H1 (cell line): ENCODE measurements at regions not wholly inside any gene's neighbourhood (a gene's known extent, or its start where the extent isn't known, plus 50 kb on each side); places are given as distances from the start of the nearest gene placed in this dataset.
A peak's percentile ranks its signal among the peaks of the same experiment; 100 is the strongest.

ENCODE experiments used
- CTCF ChIA-PET: fragments of 300-600 bp; sonication (Branson Sonifier 250); formaldehyde crosslinking; loops from one replicate; lab custom pipeline; 2021; ENCODE audit not compliant: partially characterized antibody; lab: Charles Lee
- POLR2A ChIA-PET: fragments of 300-600 bp; sonication (Branson Sonifier 250); formaldehyde crosslinking; loops from one replicate; lab custom pipeline; 2021; ENCODE audit warnings: inconsistent platforms; ENCODE audit not compliant: partially characterized antibody; lab: Charles Lee
- DNase-seq, 2 experiments: peaks; one replicate each; pipeline versions ENCODE4 v3.0.0 to v3.0.0-alpha.2; 2010 to 2022; ENCODE audit warnings: low spot score in 2 of 2, low read depth in 1 of 2, mixed read lengths in 1 of 2
- FAIRE-seq: peaks from 2 replicates; lab custom pipeline; 2011; peaks lifted over from hg19 to GRCh38; lab: Jason Lieb, UNC
- H2AFZ ChIP-seq: 2 replicates; pipeline ENCODE4 v1.8.1; 2012; ENCODE audit warnings: low read length, inconsistent platforms
- H2AK5ac ChIP-seq: 2 replicates; pipeline ENCODE4 v1.6.1; 2013; ENCODE audit warnings: low read depth, low read length
- H2BK120ac ChIP-seq: replicated peaks from 2 replicates; pipeline ENCODE3; 2013; ENCODE audit warnings: low read depth, low read length, inconsistent platforms
- H2BK12ac ChIP-seq: 2 replicates; pipeline ENCODE4 v1.6.1; 2013; ENCODE audit warnings: low read depth, low read length
- H2BK15ac ChIP-seq: 2 replicates; pipeline ENCODE4 v1.6.1; 2013; ENCODE audit warnings: low read length
- H2BK20ac ChIP-seq: 2 replicates; pipeline ENCODE4 v1.6.1; 2013; ENCODE audit warnings: low read length
- H2BK5ac ChIP-seq: 2 replicates; pipeline ENCODE4 v1.6.1; 2013; ENCODE audit warnings: low read depth, low read length
- H3K14ac ChIP-seq: 2 replicates; pipeline ENCODE4 v1.6.1; 2013; ENCODE audit warnings: inconsistent platforms; ENCODE audit not compliant: insufficient read length
- H3K18ac ChIP-seq: 2 replicates; pipeline ENCODE4 v1.6.1; 2013; ENCODE audit warnings: low read length; ENCODE audit errors: extremely low read depth
- H3K23ac ChIP-seq: 2 replicates; pipeline ENCODE4 v1.6.1; 2013; ENCODE audit warnings: inconsistent platforms; ENCODE audit not compliant: insufficient read length
- H3K23me2 ChIP-seq: 2 replicates; pipeline ENCODE4 v1.6.1; 2013; ENCODE audit warnings: low read depth, low read length
- H3K27ac ChIP-seq: 2 replicates; pipeline ENCODE4 v1.6.1; 2011; ENCODE audit warnings: low read depth, low read length, inconsistent platforms
- H3K27me3 ChIP-seq, 4 experiments: replicated peaks in 1 of 4; 1 replicate in 1 of 4; 2 replicates in 3 of 4; pipeline versions ENCODE4 v1.6.1 to v1.8.1; 2011 to 2013; ENCODE audit warnings: low read length in 3 of 4, mild to moderate bottlenecking in 3 of 4, inconsistent platforms in 2 of 4, mixed read lengths in 2 of 4, moderate library complexity in 1 of 4; ENCODE audit not compliant: control insufficient read depth in 3 of 4, insufficient read depth in 3 of 4; ENCODE audit errors: extremely low read depth in 1 of 4
- H3K36me3 ChIP-seq, 4 experiments: 2 replicates each; pipeline versions ENCODE4 v1.6.1 to v1.8.1; 2011 to 2013; ENCODE audit warnings: mild to moderate bottlenecking in 4 of 4, low read length in 3 of 4, moderate library complexity in 2 of 4, control low read depth in 1 of 4, inconsistent platforms in 1 of 4; ENCODE audit not compliant: insufficient read depth in 4 of 4, control insufficient read depth in 2 of 4
- H3K4ac ChIP-seq: replicated peaks from 2 replicates; pipeline ENCODE3; 2013; ENCODE audit warnings: low read length, low read depth, mixed read lengths, inconsistent platforms; ENCODE audit not compliant: insufficient read length
- H3K4me1 ChIP-seq, 4 experiments: replicated peaks in 1 of 4; 1 replicate in 1 of 4; 2 replicates in 3 of 4; pipeline versions ENCODE4 v1.6.1 to v1.8.1; 2011 to 2013; ENCODE audit warnings: low read length in 3 of 4, inconsistent platforms in 2 of 4, mixed read lengths in 1 of 4; ENCODE audit not compliant: insufficient read depth in 4 of 4, control insufficient read depth in 3 of 4
- H3K4me2 ChIP-seq, 2 experiments: 2 replicates each; pipeline versions ENCODE4 v1.6.1 to v1.8.1; 2011 to 2013; ENCODE audit warnings: low read depth in 2 of 2, low read length in 2 of 2, control low read depth in 1 of 2, inconsistent platforms in 1 of 2, mild to moderate bottlenecking in 1 of 2; ENCODE audit not compliant: insufficient read depth in 1 of 2
- H3K4me3 ChIP-seq, 4 experiments: fragments of 200-600, 300-600 bp in 1 of 4; sonication (generic), shearing (Covaris generic), sonication (Bioruptor Twin) in 1 of 4; 2 replicates each; pipeline versions ENCODE4 v1.5.1 to v1.8.1; 2011 to 2016; ENCODE audit warnings: low read length in 4 of 4, low read depth in 3 of 4, control low read depth in 2 of 4, inconsistent platforms in 2 of 4, mild to moderate bottlenecking in 2 of 4, mixed read lengths in 1 of 4, moderate library complexity in 1 of 4; ENCODE audit not compliant: insufficient read depth in 2 of 4; ENCODE audit errors: extremely low read depth in 1 of 4
- H3K56ac ChIP-seq: replicated peaks from 2 replicates; pipeline ENCODE3; 2013; ENCODE audit warnings: low read depth, mild to moderate bottlenecking, mixed read lengths, low read length, inconsistent platforms; ENCODE audit not compliant: insufficient read length
- H3K79me1 ChIP-seq: 2 replicates; pipeline ENCODE4 v1.6.1; 2013; ENCODE audit warnings: low read depth, low read length, control low read depth
- H3K79me2 ChIP-seq, 2 experiments: 2 replicates each; pipeline versions ENCODE4 v1.6.1 to v1.8.1; 2012 to 2013; ENCODE audit warnings: low read length in 2 of 2, mild to moderate bottlenecking in 2 of 2, inconsistent platforms in 1 of 2; ENCODE audit not compliant: insufficient read depth in 2 of 2, control insufficient read depth in 1 of 2
- H3K9ac ChIP-seq, 4 experiments: replicated peaks in 1 of 4; 1 replicate in 1 of 4; 2 replicates in 3 of 4; pipeline versions ENCODE4 v1.6.1 to v1.8.1; 2011 to 2013; ENCODE audit warnings: low read depth in 3 of 4, low read length in 3 of 4, control low read depth in 2 of 4, mild to moderate bottlenecking in 2 of 4, moderate library complexity in 2 of 4, inconsistent platforms in 1 of 4; ENCODE audit errors: extremely low read depth in 1 of 4
- H3K9me3 ChIP-seq, 2 experiments: 2 replicates each; pipeline versions ENCODE4 v1.6.1 to v1.8.1; 2012 to 2013; ENCODE audit warnings: mild to moderate bottlenecking in 2 of 2, moderate library complexity in 2 of 2, control low read depth in 1 of 2, inconsistent platforms in 1 of 2, low read depth in 1 of 2, low read length in 1 of 2, mixed read lengths in 1 of 2; ENCODE audit not compliant: insufficient read depth in 2 of 2
- H4K20me1 ChIP-seq, 2 experiments: replicated peaks in 1 of 2; 2 replicates each; pipeline versions ENCODE3 to v1.8.1; 2011 to 2013; ENCODE audit warnings: inconsistent platforms in 2 of 2, low read length in 2 of 2, mild to moderate bottlenecking in 1 of 2; ENCODE audit not compliant: insufficient read depth in 2 of 2, control insufficient read depth in 1 of 2
- H4K5ac ChIP-seq: 2 replicates; pipeline ENCODE4 v1.6.1; 2013; ENCODE audit warnings: low read length, low read depth, mixed read lengths, inconsistent platforms; ENCODE audit not compliant: insufficient read length
- H4K8ac ChIP-seq: 2 replicates; pipeline ENCODE4 v1.8.0; 2013; ENCODE audit warnings: mild to moderate bottlenecking, moderate library complexity, low read length, inconsistent platforms; ENCODE audit not compliant: insufficient read depth; ENCODE audit errors: extremely low read depth
- H4K91ac ChIP-seq: replicated peaks from 2 replicates; pipeline ENCODE3; 2013; ENCODE audit warnings: low read length, mixed read lengths, inconsistent platforms; ENCODE audit not compliant: insufficient read length
- CHD1 ChIP-seq: IDR thresholded peaks from 2 replicates; pipeline ENCODE4 v1.6.1; 2012; ENCODE audit warnings: low read depth, low read length, improper control_type of control experiment
- HDAC2 ChIP-seq, 2 experiments: fragments of 300-600 bp in 1 of 2; sonication (generic) in 1 of 2; IDR thresholded peaks; 2 replicates each; pipeline ENCODE4 v1.6.1; 2011 to 2012; ENCODE audit warnings: low read depth in 2 of 2, low read length in 2 of 2, mild to moderate bottlenecking in 2 of 2, moderate library complexity in 2 of 2, borderline replicate concordance in 1 of 2, inconsistent platforms in 1 of 2
- JUND ChIP-seq: IDR thresholded peaks from 2 replicates; pipeline ENCODE4 v1.6.1; 2011; ENCODE audit warnings: mild to moderate bottlenecking, improper control_type of control experiment, low read length
- MAFK ChIP-seq: IDR thresholded peaks from 2 replicates; pipeline ENCODE4 v1.6.1; 2012; ENCODE audit warnings: low read depth, mild to moderate bottlenecking, improper control_type of control experiment, low read length
- MAX ChIP-seq: IDR thresholded peaks from 2 replicates; pipeline ENCODE4 v1.6.1; 2012; ENCODE audit warnings: inconsistent platforms
- RBBP5 ChIP-seq: IDR thresholded peaks from 2 replicates; pipeline ENCODE4 v1.7.1; 2012; ENCODE audit warnings: low read depth, mild to moderate bottlenecking, inconsistent platforms, low read length, moderate library complexity, borderline replicate concordance
- TCF12 ChIP-seq: IDR thresholded peaks from 2 replicates; pipeline ENCODE4 v1.6.1; 2011; ENCODE audit warnings: low read depth, mild to moderate bottlenecking, low read length
- TEAD4 ChIP-seq: IDR thresholded peaks from 2 replicates; pipeline ENCODE4 v1.6.1; 2012; ENCODE audit warnings: low read depth, low read length, inconsistent platforms, mixed read lengths
- WGBS, 2 experiments: shearing (Covaris generic) in 1 of 2; methylation state at CpG; one replicate each; pipeline versions ENCODE4 v1.1.6 to v1.1.7; 2013 to 2015; ENCODE audit warnings: low lambda C conversion rate in 2 of 2, mixed read lengths in 2 of 2, inconsistent platforms in 1 of 2, low coverage in 1 of 2, missing lambda C conversion rate in 1 of 2; ENCODE audit not compliant: insufficient replicate concordance in 2 of 2, insufficient coverage in 1 of 2, insufficient read length in 1 of 2; ENCODE audit errors: extremely low coverage in 1 of 2, missing lambda C conversion rate in 1 of 2; 5-methylcytosine and 5-hydroxymethylcytosine counted together

GRCh38 chr18:27491772-27492171 is 306.7 kb upstream of the CHST9 start:
- Histone ChIP-seq H3K4me3 (no peak overlapping the region), H3K18ac (peak overlapping the region; percentile 73; the same call in 1 of the 2 replicates), H3K14ac (no peak overlapping the region), H2BK120ac (no peak overlapping the region), H2BK5ac (no peak overlapping the region), H4K20me1 (no peaks in the 10 kb centered on the region), H3K56ac (no peak overlapping the region), H2BK20ac (no peak overlapping the region), H3K4me1 (peaks cover 0 to 3% (median 0%) of the 10 kb centered on the region in 4 experiments; a peak in 2 of 7 replicates), H3K79me1 (no peaks in the 10 kb centered on the region), H3K27me3 (peaks cover 0 to 1% (median 0%) of the 10 kb centered on the region in 4 experiments; a peak in 1 of 7 replicates), H2AFZ (peak overlapping the region; percentile 65), H3K9me3 (no peaks in the 10 kb centered on the region), H3K9ac (no peak overlapping the region), H4K8ac (no peak overlapping the region), H2BK12ac (no peak overlapping the region), H3K23ac (no peak overlapping the region), H3K27ac (no peak overlapping the region), H3K4ac (no peak overlapping the region), H3K79me2 (no peaks in the 10 kb centered on the region), H2AK5ac (no peak overlapping the region), H4K5ac (no peak overlapping the region), H3K23me2 (no peaks in the 10 kb centered on the region), H3K36me3 (no peaks in the 10 kb centered on the region), H4K91ac (no peak overlapping the region), H3K4me2 (no peak overlapping the region), H2BK15ac (no peak overlapping the region; the same call in 1 of the 2 replicates)
- POLR2A ChIA-PET: no interaction called here
- FAIRE-seq (no peak), DNase-seq (no peak)
- 0 out of 2 replicates have a peak, but pooled peaks have one; percentile 9 for TF ChIP-seq TEAD4
- no peak for TF ChIP-seq MAX
- no peak for TF ChIP-seq MAFK
- no peak for TF ChIP-seq CHD1
- no peak for TF ChIP-seq HDAC2 (IDR thresholded peaks at IDR 0.05; ENCODE audit: borderline replicate concordance in 1 of 2, low read depth in 2 of 2, low read length in 2 of 2)
- no peak for TF ChIP-seq RBBP5
- no peak for TF ChIP-seq TCF12
- no peak for TF ChIP-seq JUND
- CTCF ChIA-PET: interaction anchor here (1.2 kb wide), 1 partner anchor 94 kb away, joined by 3 read pairs; no protein-coding TSS in a partner anchor
- WGBS, 2 experiments: 64% methylated on average over 2 of the region's 2 CpGs; no CpG with 5 or more reads in 1 of the 2 experiments
